SK-N-SH treated with all-trans-retinoic acid at 6 μM for 48 hours (cell line): ENCODE measurements at regions not wholly inside any gene's neighbourhood (a gene's known extent, or its start where the extent isn't known, plus 50 kb on each side); places are given as distances from the start of the nearest gene placed in this dataset.

Experiments
- CSDC2 ChIP-seq: fragments of 250-450 bp; sonication (Bioruptor Pico); IDR thresholded peaks from 2 replicates; pipeline ENCODE4 v1.5.0; 2020; ENCODE audit warnings: mild to moderate bottlenecking, moderate library complexity
- ISL1 ChIP-seq: fragments of 250-450 bp; sonication (Bioruptor Pico); IDR thresholded peaks from 2 replicates; pipeline ENCODE4 v2.1.2; 2022; ENCODE audit warnings: mild to moderate bottlenecking, moderate library complexity
- PATZ1 ChIP-seq: fragments of 250-450 bp; sonication (Bioruptor Pico); IDR thresholded peaks from 2 replicates; pipeline ENCODE4 v1.8.0; 2020; ENCODE audit warnings: mild to moderate bottlenecking, moderate library complexity, borderline replicate concordance
- POU6F1 ChIP-seq: fragments of 250-450 bp; sonication (Bioruptor Pico); IDR thresholded peaks from 2 replicates; pipeline ENCODE4 v1.8.0; 2021; ENCODE audit warnings: low read depth, mild to moderate bottlenecking, moderate library complexity, borderline replicate concordance
- PPARA ChIP-seq: fragments of 250-450 bp; sonication (Bioruptor Pico); IDR thresholded peaks from 2 replicates; pipeline ENCODE4 v1.5.0; 2020; ENCODE audit warnings: mild to moderate bottlenecking, borderline replicate concordance
- RARB ChIP-seq: fragments of 250-450 bp; sonication (Bioruptor Pico); IDR thresholded peaks from 2 replicates; pipeline ENCODE4 v1.8.0; 2021; ENCODE audit warnings: mild to moderate bottlenecking, moderate library complexity
- ZFP3 ChIP-seq: fragments of 250-450 bp; sonication (Bioruptor Pico); IDR thresholded peaks from 2 replicates; pipeline ENCODE4 v1.5.0; 2020; ENCODE audit warnings: mild to moderate bottlenecking, moderate library complexity

GRCh38 chr3:35389907-35390306 is 249.4 kb upstream of the ARPP21 start:
- no peak for TF ChIP-seq CSDC2
- TF ChIP-seq POU6F1 (CRISPR knock-in tag) = no peak
- no peak for TF ChIP-seq ISL1
- no peak for TF ChIP-seq ZFP3 (CRISPR knock-in tag)
- no peak for TF ChIP-seq PPARA (CRISPR knock-in tag)
- no peak for TF ChIP-seq PATZ1
- no peak for TF ChIP-seq RARB (CRISPR knock-in tag)
